Endothelial cell of umbilical vein (primary cell): ENCODE measurements at regions not wholly inside any gene's neighbourhood (a gene's known extent, or its start where the extent isn't known, plus 50 kb on each side); places are given as distances from the start of the nearest gene placed in this dataset.
"Not testable (repeated sequence)": the region's sequence is repeated elsewhere in the genome, so short reads cannot be mapped to it uniquely, and the experiment has no call there.

ENCODE experiments used
- CTCF ChIP-seq, 2 donors: IDR thresholded peaks; 1 replicate in 1 of 2; 2 replicates in 1 of 2; pipeline ENCODE4 v1.5.1; 2011; ENCODE audit warnings: low read length in 2 of 2, mild to moderate bottlenecking in 2 of 2, moderate library complexity in 2 of 2, control low read depth in 1 of 2, inconsistent platforms in 1 of 2, low read depth in 1 of 2; ENCODE audit not compliant: insufficient read depth in 1 of 2; ENCODE audit errors: extremely low read depth in 1 of 2
- EZH2 ChIP-seq: IDR thresholded peaks from 2 replicates; pipeline ENCODE4 v1.6.1; 2012; ENCODE audit warnings: borderline replicate concordance, low read depth, mild to moderate bottlenecking, moderate library complexity, low read length, inconsistent platforms; ENCODE audit not compliant: severe bottlenecking
- GATA2 ChIP-seq: IDR thresholded peaks from 2 replicates; pipeline ENCODE4 v1.7.0; 2011; ENCODE audit warnings: low read depth, mild to moderate bottlenecking, moderate library complexity, mixed read lengths, low read length; ENCODE audit not compliant: insufficient read length, insufficient read depth
- JUN ChIP-seq: IDR thresholded peaks from 2 replicates; pipeline ENCODE4 v1.6.1; 2011; ENCODE audit warnings: borderline replicate concordance, low read depth; ENCODE audit not compliant: insufficient read length, insufficient read depth
- MAX ChIP-seq: IDR thresholded peaks from 2 replicates; pipeline ENCODE4 v1.6.1; 2011; ENCODE audit not compliant: insufficient read depth, insufficient read length
- MYC ChIP-seq: IDR thresholded peaks from one replicate; pipeline ENCODE4 v1.6.1; 2011; ENCODE audit warnings: mild to moderate bottlenecking, low read depth, low read length
- POLR2A ChIP-seq: IDR thresholded peaks from 2 replicates; pipeline ENCODE4 v1.6.1; 2012; ENCODE audit warnings: low read depth, mild to moderate bottlenecking, control low read depth, low read length
- POLR2AphosphoS5 ChIP-seq: IDR thresholded peaks from 2 replicates; pipeline ENCODE4 v1.6.1; 2012; ENCODE audit warnings: low read depth, mild to moderate bottlenecking, control low read depth, low read length, moderate library complexity; ENCODE audit not compliant: insufficient read depth

- TF ChIP-seq CTCF (IDR thresholded peaks at IDR 0.05; ENCODE audit: extremely low read depth in 1 of 2, insufficient read depth in 1 of 2, low read depth in 1 of 2, low read length in 2 of 2); POLR2A; POLR2AphosphoS5; MYC; EZH2; JUN; MAX; GATA2: not testable (repeated sequence)
Observed at GRCh38 chr14:40008345-40008744, 576.1 kb upstream of the FBXO33 start.
